A673 (cell line): ENCODE measurements at regions not wholly inside any gene's neighbourhood (a gene's known extent, or its start where the extent isn't known, plus 50 kb on each side); places are given as distances from the start of the nearest gene placed in this dataset.

ENCODE experiments used
- BruUV-seq: library from RNA; stranded (reverse); fragments of 400-500 nt; replicated peaks from 2 replicates; lab custom pipeline; 2021; lab: Mats Ljungman, UMichigan
- CTCF ChIA-PET: fragments of 300-600 bp; sonication (Branson Sonifier 250); formaldehyde crosslinking; loops from one replicate; lab custom pipeline; 2022; ENCODE audit warnings: antibody characterized with exemption; lab: Charles Lee
- POLR2A ChIA-PET: fragments of 300-600 bp; sonication (Branson Sonifier 250); formaldehyde crosslinking; loops from one replicate; lab custom pipeline; 2022; ENCODE audit warnings: antibody characterized with exemption; ENCODE audit not compliant: low non-redundant PET; lab: Charles Lee
- DNase-seq: peaks from one replicate; pipeline ENCODE4 v3.0.0-alpha.2; 2015; ENCODE audit warnings: low spot score
- H3K27ac ChIP-seq: fragments of 200-600 bp; sonication (generic); 2 replicates; pipeline ENCODE4 v1.5.1; 2016; ENCODE audit warnings: mixed run types, low read depth, mild to moderate bottlenecking, mixed read lengths, antibody characterized with exemption, low read length; ENCODE audit not compliant: poor library complexity, severe bottlenecking
- H3K27me3 ChIP-seq: fragments of 200-600 bp; sonication (generic); replicated peaks from 2 replicates; pipeline ENCODE4 v1.6.1; 2017; ENCODE audit warnings: mixed run types, low read depth, mild to moderate bottlenecking, mixed read lengths, antibody characterized with exemption, low read length; ENCODE audit not compliant: insufficient read depth, poor library complexity
- H3K36me3 ChIP-seq: fragments of 200-600 bp; sonication (generic); 2 replicates; pipeline ENCODE4 v1.6.1; 2016; ENCODE audit warnings: mixed run types, mild to moderate bottlenecking, mixed read lengths, antibody characterized with exemption, low read length; ENCODE audit not compliant: insufficient read depth, poor library complexity, severe bottlenecking
- H3K4me1 ChIP-seq: fragments of 200-600 bp; sonication (generic); 2 replicates; pipeline ENCODE4 v1.6.1; 2017; ENCODE audit warnings: mixed run types, mild to moderate bottlenecking, mixed read lengths, antibody characterized with exemption, low read length; ENCODE audit not compliant: insufficient read depth, poor library complexity, severe bottlenecking
- H3K4me3 ChIP-seq: fragments of 200-600 bp; sonication (generic); 2 replicates; pipeline ENCODE4 v1.5.1; 2016; ENCODE audit warnings: low read depth, mixed run types, mild to moderate bottlenecking, mixed read lengths, low read length; ENCODE audit not compliant: poor library complexity, severe bottlenecking
- H3K9me3 ChIP-seq: fragments of 200-600 bp; sonication (generic); 2 replicates; pipeline ENCODE4 v1.6.1; 2016; ENCODE audit warnings: mixed run types, low read depth, mild to moderate bottlenecking, mixed read lengths, antibody characterized with exemption, low read length; ENCODE audit not compliant: poor library complexity, severe bottlenecking
- EZH2 ChIP-seq: fragments of 200-600 bp; sonication (generic); IDR thresholded peaks from 2 replicates; pipeline ENCODE4 v1.6.1; 2017; ENCODE audit warnings: borderline replicate concordance, low read depth, mild to moderate bottlenecking, mixed read lengths, antibody characterized with exemption, low read length; ENCODE audit not compliant: poor library complexity, severe bottlenecking
- intact Hi-C: fragments of 100-400 bp; cut with micrococcal nuclease; formaldehyde crosslinking; loops from one replicate; pipeline ENCODE4 v1.10.0; 2022; ENCODE audit not compliant: unreplicated experiment
- TF ChIP-seq, protein P1 (sequence below): fragments of 300-800, 200-600 bp; sonication (generic); conservative IDR thresholded peaks from 2 replicates; pipeline ENCODE4 v1.5.1; 2017; ENCODE audit warnings: low read depth, mild to moderate bottlenecking, antibody characterized with exemption, low read length, moderate library complexity, mixed read lengths

DNA sequence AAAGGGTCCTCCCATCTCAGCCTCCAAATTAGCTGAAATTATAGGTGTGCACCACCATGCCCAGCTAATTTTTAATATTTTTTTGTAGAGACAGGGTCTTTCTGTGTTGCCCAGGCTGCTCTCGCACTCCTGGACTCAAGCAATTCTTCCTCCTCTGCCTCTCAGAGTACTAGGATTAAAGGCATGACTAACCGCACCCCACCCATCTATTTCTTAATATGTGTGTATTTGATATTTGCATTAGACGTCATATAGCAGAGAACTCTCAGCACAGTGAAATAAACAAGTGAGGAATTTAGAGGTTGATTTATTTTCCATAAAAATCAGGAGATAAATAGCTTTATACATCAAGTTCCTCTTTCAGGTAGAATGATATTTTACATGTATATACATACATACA is 213.5 kb downstream of the FSIP2 start:
- Histone ChIP-seq H3K4me3 (no peak overlapping the region), H3K9me3 (no peaks in the 10 kb centered on the region), H3K27me3 (no peaks in the 10 kb centered on the region), H3K27ac (no peak overlapping the region), H3K4me1 (no peaks in the 10 kb centered on the region), H3K36me3 (no peaks in the 10 kb centered on the region)
- POLR2A ChIA-PET: no interaction called here
- DNase-seq: no peak
- CTCF ChIA-PET: no interaction called here
- BruUV-seq: no TSS peak
- intact Hi-C loops: no loop called here
- no peak for TF ChIP-seq EZH2
- TF ChIP-seq, protein P1, sequence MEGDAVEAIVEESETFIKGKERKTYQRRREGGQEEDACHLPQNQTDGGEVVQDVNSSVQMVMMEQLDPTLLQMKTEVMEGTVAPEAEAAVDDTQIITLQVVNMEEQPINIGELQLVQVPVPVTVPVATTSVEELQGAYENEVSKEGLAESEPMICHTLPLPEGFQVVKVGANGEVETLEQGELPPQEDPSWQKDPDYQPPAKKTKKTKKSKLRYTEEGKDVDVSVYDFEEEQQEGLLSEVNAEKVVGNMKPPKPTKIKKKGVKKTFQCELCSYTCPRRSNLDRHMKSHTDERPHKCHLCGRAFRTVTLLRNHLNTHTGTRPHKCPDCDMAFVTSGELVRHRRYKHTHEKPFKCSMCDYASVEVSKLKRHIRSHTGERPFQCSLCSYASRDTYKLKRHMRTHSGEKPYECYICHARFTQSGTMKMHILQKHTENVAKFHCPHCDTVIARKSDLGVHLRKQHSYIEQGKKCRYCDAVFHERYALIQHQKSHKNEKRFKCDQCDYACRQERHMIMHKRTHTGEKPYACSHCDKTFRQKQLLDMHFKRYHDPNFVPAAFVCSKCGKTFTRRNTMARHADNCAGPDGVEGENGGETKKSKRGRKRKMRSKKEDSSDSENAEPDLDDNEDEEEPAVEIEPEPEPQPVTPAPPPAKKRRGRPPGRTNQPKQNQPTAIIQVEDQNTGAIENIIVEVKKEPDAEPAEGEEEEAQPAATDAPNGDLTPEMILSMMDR: no peak

DNA sequence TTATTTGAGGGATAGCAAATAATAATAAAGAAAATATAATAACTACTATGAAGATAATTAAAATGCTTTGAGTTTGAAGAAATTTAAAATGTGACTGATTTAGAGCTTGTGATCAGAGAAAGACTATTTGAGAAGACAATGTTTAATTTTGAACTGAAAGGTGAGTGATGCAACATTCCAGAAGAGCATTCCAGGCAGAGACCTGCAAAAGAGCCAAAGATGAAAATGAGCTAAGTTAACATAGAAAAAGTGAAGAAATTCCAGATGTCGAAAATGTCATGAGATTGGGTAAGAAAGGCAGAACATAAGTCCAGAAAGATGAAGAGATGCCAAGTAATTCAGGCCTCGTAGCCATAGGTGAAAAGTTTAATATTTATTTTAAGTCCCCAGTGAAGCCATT is 215.8 kb downstream of the FSIP2 start:
- no peaks in the 10 kb centered on the region for H3K4me1 ChIP-seq
- H3K9me3 ChIP-seq: no peaks in the 10 kb centered on the region
- intact Hi-C loops: no loop called here
- ChIA-PET POLR2A (no interaction called here), CTCF (no interaction called here)
- DNase-seq: no peak
- H3K27ac ChIP-seq: no peak overlapping the region
- H3K36me3 ChIP-seq: no peaks in the 10 kb centered on the region
- no peak overlapping the region for H3K4me3 ChIP-seq
- TF ChIP-seq, protein P1: no peak
- no peak for TF ChIP-seq EZH2
- H3K27me3 ChIP-seq: no peaks in the 10 kb centered on the region
- BruUV-seq: no TSS peak

DNA sequence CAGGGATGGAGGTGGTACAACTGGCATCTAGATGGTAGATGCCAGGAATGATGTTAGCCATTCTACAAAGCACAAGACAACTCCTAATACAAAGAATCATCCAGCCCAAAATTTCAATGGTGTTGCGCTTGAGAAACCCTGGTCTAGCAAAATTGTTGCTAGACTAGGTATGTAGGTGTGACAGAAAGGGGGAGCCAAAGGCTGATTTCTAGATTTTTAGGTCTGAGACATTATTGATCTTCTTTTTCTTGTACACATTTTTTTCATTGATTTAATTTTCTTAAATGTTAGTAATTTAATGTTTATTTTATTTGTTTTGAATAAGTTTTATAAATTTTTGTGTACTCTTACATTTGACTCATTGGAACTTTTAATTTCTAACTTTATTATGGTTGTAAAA is 216.4 kb downstream of the FSIP2 start:
- Histone ChIP-seq H3K9me3 (no peaks in the 10 kb centered on the region), H3K4me3 (no peak overlapping the region), H3K27me3 (no peaks in the 10 kb centered on the region), H3K36me3 (no peaks in the 10 kb centered on the region), H3K4me1 (no peaks in the 10 kb centered on the region), H3K27ac (no peak overlapping the region)
- POLR2A ChIA-PET: no interaction called here
- DNase-seq: no peak
- BruUV-seq: no TSS peak
- CTCF ChIA-PET: no interaction called here
- intact Hi-C loops: no loop called here
- no peak for TF ChIP-seq EZH2
- TF ChIP-seq, protein P1: 0 out of 2 replicates have a peak, but pooled peaks have one; percentile 12
